ENCODE measurements at regions not wholly inside any gene's neighbourhood (a gene's known extent, or its start where the extent isn't known, plus 50 kb on each side); places are given as distances from the start of the nearest gene placed in this dataset.
A peak's percentile ranks its signal among the peaks of the same experiment; 100 is the strongest.

GRCh38 chr4:14831416-14831815, 170.9 kb upstream of the CPEB2 start:
- DNase-seq: peak in 1 of 2 experiments; percentile 52

- no peak for DNase-seq
Measured at GRCh38 chr4:14833053-14833452, 169.2 kb upstream of the CPEB2 start.

GRCh38 chr4:14834382-14834781, 167.9 kb upstream of the CPEB2 start:
- DNase-seq: no peak

GRCh38 chr4:14835288-14835687, 167.0 kb upstream of the CPEB2 start:
- no peak for DNase-seq

GRCh38 chr4:14835708-14836425, 166.4 kb upstream of the CPEB2 start:
- DNase-seq: no peak

GRCh38 chr4:14837860-14838259, 164.4 kb upstream of the CPEB2 start:
- DNase-seq: no peak

- DNase-seq: peak in 1 of 2 experiments; percentile 34
Measured at GRCh38 chr4:14841801-14842768, 160.2 kb upstream of the CPEB2 start.

- DNase-seq: no peak
Measured at GRCh38 chr4:14842964-14843630, 159.2 kb upstream of the CPEB2 start.

GRCh38 chr4:14844061-14844460, 158.2 kb upstream of the CPEB2 start:
- DNase-seq: no peak

- DNase-seq: no peak
Measured at GRCh38 chr4:14848229-14848628, 154.1 kb upstream of the CPEB2 start.

- no peak for DNase-seq
Measured at GRCh38 chr4:14850455-14851097, 151.7 kb upstream of the CPEB2 start.

GRCh38 chr4:14853176-14853943, 148.9 kb upstream of the CPEB2 start:
- DNase-seq: no peak

GRCh38 chr4:14855719-14856061, 146.6 kb upstream of the CPEB2 start:
- no peak for DNase-seq

- no peak for DNase-seq
Measured at GRCh38 chr4:14856062-14856933, 146.0 kb upstream of the CPEB2 start.

GRCh38 chr4:14856934-14857235, 145.4 kb upstream of the CPEB2 start:
- DNase-seq: no peak

GRCh38 chr4:14857475-14857874, 144.8 kb upstream of the CPEB2 start:
- DNase-seq: no peak

- no peak for DNase-seq
Measured at GRCh38 chr4:14857981-14858380, 144.3 kb upstream of the CPEB2 start.

GRCh38 chr4:14862891-14863290, 139.4 kb upstream of the CPEB2 start:
- no peak for DNase-seq

- no peak for DNase-seq
Measured at GRCh38 chr4:14863418-14864364, 138.6 kb upstream of the CPEB2 start.

- no peak for DNase-seq
Measured at GRCh38 chr4:14864365-14865030, 137.8 kb upstream of the CPEB2 start.
